GM18907 (cell line): ENCODE measurements at regions not wholly inside any gene's neighbourhood (a gene's known extent, or its start where the extent isn't known, plus 50 kb on each side); places are given as distances from the start of the nearest gene placed in this dataset.
"Not testable (repeated sequence)": the region's sequence is repeated elsewhere in the genome, so short reads cannot be mapped to it uniquely, and the experiment has no call there.

Experiments used
- ATAC-seq: cut with Tn5 transposase; IDR thresholded peaks from one replicate; pipeline ENCODE4 v1.9.1; 2021; ENCODE audit warnings: mild to moderate bottlenecking, moderate library complexity; ENCODE audit not compliant: unreplicated experiment

GRCh38 chr18:41071826-41072225, 883.2 kb upstream of the PIK3C3 start:
- no peak for ATAC-seq

- no peak for ATAC-seq
Observed at GRCh38 chr18:41069167-41069566, 885.9 kb upstream of the PIK3C3 start.

GRCh38 chr18:41064916-41065315, 890.1 kb upstream of the PIK3C3 start:
- ATAC-seq = no peak

- no peak for ATAC-seq
Observed at GRCh38 chr18:41060967-41061366, 894.1 kb upstream of the PIK3C3 start.

GRCh38 chr18:41059126-41059415, 896.0 kb upstream of the PIK3C3 start:
- ATAC-seq = no peak

GRCh38 chr18:41058351-41059125, 896.5 kb upstream of the PIK3C3 start:
- ATAC-seq = no peak

- ATAC-seq = no peak
Observed at GRCh38 chr18:41052625-41053024, 902.4 kb upstream of the PIK3C3 start.

GRCh38 chr18:41046250-41046649, 908.8 kb upstream of the PIK3C3 start:
- not testable (repeated sequence) for ATAC-seq

GRCh38 chr18:41043876-41044275, 911.2 kb upstream of the PIK3C3 start:
- ATAC-seq = no peak

- no peak for ATAC-seq
Observed at GRCh38 chr18:41042866-41043265, 912.2 kb upstream of the PIK3C3 start.

- ATAC-seq = no peak
Observed at GRCh38 chr18:41038071-41038470, 917.0 kb upstream of the PIK3C3 start.

- ATAC-seq = no peak
Observed at GRCh38 chr18:41036346-41036745, 918.7 kb upstream of the PIK3C3 start.

GRCh38 chr18:41034413-41034812, 920.6 kb upstream of the PIK3C3 start:
- no peak for ATAC-seq

- ATAC-seq = no peak
Observed at GRCh38 chr18:41025666-41026065, 929.4 kb upstream of the PIK3C3 start.

- no peak for ATAC-seq
Observed at GRCh38 chr18:41024792-41025191, 930.2 kb upstream of the PIK3C3 start.

- ATAC-seq = no peak
Observed at GRCh38 chr18:41022484-41022883, 932.5 kb upstream of the PIK3C3 start.

- no peak for ATAC-seq
Observed at GRCh38 chr18:41021089-41021488, 933.9 kb upstream of the PIK3C3 start.

- ATAC-seq = no peak
Observed at GRCh38 chr18:41012194-41012593, 942.8 kb upstream of the PIK3C3 start.

GRCh38 chr18:41009926-41010325, 945.1 kb upstream of the PIK3C3 start:
- ATAC-seq = no peak

GRCh38 chr18:41004324-41004723, 950.7 kb upstream of the PIK3C3 start:
- ATAC-seq = no peak

- no peak for ATAC-seq
Observed at GRCh38 chr18:40995529-40995928, 959.5 kb upstream of the PIK3C3 start.

GRCh38 chr18:40993363-40993762, 961.7 kb upstream of the PIK3C3 start:
- no peak for ATAC-seq

- ATAC-seq = no peak
Observed at GRCh38 chr18:40987581-40987980, 967.5 kb upstream of the PIK3C3 start.
